ENCODE measurements at regions not wholly inside any gene's neighbourhood (a gene's known extent, or its start where the extent isn't known, plus 50 kb on each side); places are given as distances from the start of the nearest gene placed in this dataset.

DNA sequence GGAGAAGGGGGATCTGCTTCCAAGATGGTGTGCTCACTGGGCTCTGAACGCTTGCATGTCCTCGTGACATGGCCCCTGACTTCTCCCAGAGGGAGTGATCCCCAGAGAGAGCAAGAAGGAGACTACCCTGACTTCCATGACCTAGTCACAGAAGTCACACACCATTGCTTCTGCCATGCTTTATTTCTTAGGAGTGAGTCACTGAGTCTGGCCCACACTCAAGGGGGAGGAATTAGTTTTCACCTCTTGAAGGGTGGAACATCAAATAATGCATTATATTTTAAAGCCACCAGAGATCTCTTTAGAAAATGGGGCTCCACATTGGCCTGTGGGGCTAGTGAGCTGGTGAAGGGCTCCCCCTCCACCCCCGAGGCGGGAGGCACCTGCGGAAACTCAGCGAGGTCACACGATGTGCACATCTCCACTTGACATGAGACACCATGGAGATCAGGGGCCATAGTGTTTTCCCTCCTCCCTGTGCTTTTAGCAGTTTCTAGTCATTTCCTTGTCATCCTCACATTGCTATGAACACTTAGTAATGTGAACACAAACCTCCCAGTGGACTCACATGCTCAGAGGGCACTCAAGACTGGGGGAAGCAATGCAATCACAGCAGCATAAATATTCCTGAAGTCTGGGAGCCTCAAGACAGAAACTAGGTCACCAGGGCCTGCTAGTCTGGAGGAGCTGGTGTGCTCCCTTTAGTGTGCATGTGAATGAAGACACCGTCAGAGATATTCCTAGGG, 87.4 kb upstream of the FZD10 start:
- TF ChIP-seq, protein P1, sequence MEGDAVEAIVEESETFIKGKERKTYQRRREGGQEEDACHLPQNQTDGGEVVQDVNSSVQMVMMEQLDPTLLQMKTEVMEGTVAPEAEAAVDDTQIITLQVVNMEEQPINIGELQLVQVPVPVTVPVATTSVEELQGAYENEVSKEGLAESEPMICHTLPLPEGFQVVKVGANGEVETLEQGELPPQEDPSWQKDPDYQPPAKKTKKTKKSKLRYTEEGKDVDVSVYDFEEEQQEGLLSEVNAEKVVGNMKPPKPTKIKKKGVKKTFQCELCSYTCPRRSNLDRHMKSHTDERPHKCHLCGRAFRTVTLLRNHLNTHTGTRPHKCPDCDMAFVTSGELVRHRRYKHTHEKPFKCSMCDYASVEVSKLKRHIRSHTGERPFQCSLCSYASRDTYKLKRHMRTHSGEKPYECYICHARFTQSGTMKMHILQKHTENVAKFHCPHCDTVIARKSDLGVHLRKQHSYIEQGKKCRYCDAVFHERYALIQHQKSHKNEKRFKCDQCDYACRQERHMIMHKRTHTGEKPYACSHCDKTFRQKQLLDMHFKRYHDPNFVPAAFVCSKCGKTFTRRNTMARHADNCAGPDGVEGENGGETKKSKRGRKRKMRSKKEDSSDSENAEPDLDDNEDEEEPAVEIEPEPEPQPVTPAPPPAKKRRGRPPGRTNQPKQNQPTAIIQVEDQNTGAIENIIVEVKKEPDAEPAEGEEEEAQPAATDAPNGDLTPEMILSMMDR (IDR thresholded peaks at IDR 0.05; ENCODE audit: poor library complexity), result no peak
- no peak for TF ChIP-seq EZH2 (IDR thresholded peaks at IDR 0.05; ENCODE audit: borderline replicate concordance)
- no peak for TF ChIP-seq EZH2phosphoT487 (IDR thresholded peaks at IDR 0.05; ENCODE audit: low read depth, severe bottlenecking, unreplicated experiment)

Data from hepatocyte (in vitro differentiated cells).